PC-3 (cell line): ENCODE measurements at regions not wholly inside any gene's neighbourhood (a gene's known extent, or its start where the extent isn't known, plus 50 kb on each side); places are given as distances from the start of the nearest gene placed in this dataset.

Experiments
- CTCF ChIP-seq: fragments of 300-600 bp; sonication (generic); conservative IDR thresholded peaks from 2 replicates; pipeline ENCODE4 v1.5.1; 2017; ENCODE audit warnings: antibody characterized with exemption, low read depth, mild to moderate bottlenecking, low read length
- EZH2 ChIP-seq: fragments of 300-600 bp; sonication (generic); IDR thresholded peaks from one replicate; pipeline ENCODE4 v1.6.1; 2017; ENCODE audit warnings: antibody characterized with exemption, mild to moderate bottlenecking, low read length; ENCODE audit not compliant: unreplicated experiment

GRCh38 chr1:234944439-234945344, 183.9 kb downstream of the TOMM20 start:
- TF ChIP-seq CTCF (no peak), EZH2 (no peak)
